ENCODE measurements at regions not wholly inside any gene's neighbourhood (a gene's known extent, or its start where the extent isn't known, plus 50 kb on each side); places are given as distances from the start of the nearest gene placed in this dataset.
"Not testable (repeated sequence)": the region's sequence is repeated elsewhere in the genome, so short reads cannot be mapped to it uniquely, and the experiment has no call there.

DNA sequence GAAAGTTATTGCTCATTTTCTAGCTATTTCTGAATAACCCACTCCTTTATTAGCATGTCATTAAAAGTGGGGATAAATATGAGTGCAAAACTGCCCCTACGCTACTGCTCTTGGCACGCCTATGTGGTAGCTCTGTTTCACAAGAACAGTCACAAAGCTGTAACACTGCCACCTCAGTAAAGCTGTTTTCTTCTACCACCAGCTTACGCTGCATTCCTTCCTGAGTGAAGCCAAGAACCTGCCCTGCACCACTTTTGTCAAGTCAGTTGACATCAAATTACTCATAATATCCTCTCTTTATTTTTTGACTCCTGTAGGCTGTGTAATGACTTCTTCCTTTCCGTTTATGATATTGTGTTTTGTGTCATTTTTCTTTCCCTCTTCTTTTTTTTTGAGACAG lies 1539.7 kb downstream of the RPIA start:
- not testable (repeated sequence) for H3K36me3 ChIP-seq (ENCODE audit: control insufficient read depth, insufficient read depth, low read length); H3K27me3 ChIP-seq (ENCODE audit: control insufficient read depth, insufficient read depth, low read length); H3K9me3 ChIP-seq (ENCODE audit: control insufficient read depth, insufficient read depth, low read length); H3K9ac ChIP-seq (ENCODE audit: low read depth, low read length); H3K4me1 ChIP-seq (ENCODE audit: control insufficient read depth, insufficient read depth, low read length); H3K27ac ChIP-seq (ENCODE audit: low read depth, low read length); H3K4me3 ChIP-seq (ENCODE audit: low read depth, low read length)

- H3K27me3 ChIP-seq (ENCODE audit: control insufficient read depth, insufficient read depth, low read length); H3K9ac ChIP-seq (ENCODE audit: low read depth, low read length); H3K36me3 ChIP-seq (ENCODE audit: control insufficient read depth, insufficient read depth, low read length); H3K4me3 ChIP-seq (ENCODE audit: low read depth, low read length); H3K9me3 ChIP-seq (ENCODE audit: control insufficient read depth, insufficient read depth, low read length); H3K27ac ChIP-seq (ENCODE audit: low read depth, low read length); H3K4me1 ChIP-seq (ENCODE audit: control insufficient read depth, insufficient read depth, low read length): not testable (repeated sequence)
These were observed 1544.0 kb downstream of the RPIA start for GRCh38 chr2:90235452-90235851.

DNA sequence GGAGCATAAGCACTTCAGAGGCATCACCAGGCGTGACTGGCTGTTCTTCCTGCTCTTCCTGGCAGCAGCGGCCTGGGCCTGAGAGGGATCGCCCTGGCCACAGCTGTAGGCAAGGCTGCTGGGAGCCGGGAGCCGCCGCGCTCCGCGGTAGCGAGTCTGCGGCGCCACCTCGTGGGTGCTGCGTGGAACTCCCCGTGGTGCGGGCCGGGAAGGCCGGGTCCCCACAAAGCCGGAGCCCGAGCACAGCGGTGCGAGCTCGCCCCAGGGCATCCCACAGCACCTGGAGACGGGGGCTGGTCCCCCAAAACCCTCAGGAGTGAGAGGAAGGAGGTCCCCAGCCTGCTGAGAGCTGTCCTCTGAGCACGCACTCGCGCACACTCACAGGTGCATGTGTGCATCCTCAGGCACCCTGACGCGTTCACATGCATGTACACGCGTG lies 1546.5 kb downstream of the RPIA start:
- H3K4me3 ChIP-seq (ENCODE audit: low read depth, low read length); H3K36me3 ChIP-seq (ENCODE audit: control insufficient read depth, insufficient read depth, low read length); H3K27me3 ChIP-seq (ENCODE audit: control insufficient read depth, insufficient read depth, low read length); H3K9ac ChIP-seq (ENCODE audit: low read depth, low read length); H3K27ac ChIP-seq (ENCODE audit: low read depth, low read length); H3K4me1 ChIP-seq (ENCODE audit: control insufficient read depth, insufficient read depth, low read length); H3K9me3 ChIP-seq (ENCODE audit: control insufficient read depth, insufficient read depth, low read length): not testable (repeated sequence)

- not testable (repeated sequence) for H3K9ac ChIP-seq (ENCODE audit: low read depth, low read length); H3K27ac ChIP-seq (ENCODE audit: low read depth, low read length); H3K4me3 ChIP-seq (ENCODE audit: low read depth, low read length); H3K9me3 ChIP-seq (ENCODE audit: control insufficient read depth, insufficient read depth, low read length); H3K36me3 ChIP-seq (ENCODE audit: control insufficient read depth, insufficient read depth, low read length); H3K27me3 ChIP-seq (ENCODE audit: control insufficient read depth, insufficient read depth, low read length); H3K4me1 ChIP-seq (ENCODE audit: control insufficient read depth, insufficient read depth, low read length)
These were observed 1547.2 kb downstream of the RPIA start for GRCh38 chr2:90238505-90239230.

GRCh38 chr2:90239769-90240168 lies 1548.3 kb downstream of the RPIA start:
- not testable (repeated sequence) for H3K9ac ChIP-seq (ENCODE audit: low read depth, low read length); H3K27me3 ChIP-seq (ENCODE audit: control insufficient read depth, insufficient read depth, low read length); H3K27ac ChIP-seq (ENCODE audit: low read depth, low read length); H3K9me3 ChIP-seq (ENCODE audit: control insufficient read depth, insufficient read depth, low read length); H3K4me3 ChIP-seq (ENCODE audit: low read depth, low read length); H3K36me3 ChIP-seq (ENCODE audit: control insufficient read depth, insufficient read depth, low read length); H3K4me1 ChIP-seq (ENCODE audit: control insufficient read depth, insufficient read depth, low read length)

- peak overlapping the region; percentile 37; the same call in 1 of the 2 replicates for H3K4me3 ChIP-seq (ENCODE audit: low read depth, low read length)
These were observed 1553.7 kb downstream of the RPIA start for GRCh38 chr2:90244902-90245765.

DNA sequence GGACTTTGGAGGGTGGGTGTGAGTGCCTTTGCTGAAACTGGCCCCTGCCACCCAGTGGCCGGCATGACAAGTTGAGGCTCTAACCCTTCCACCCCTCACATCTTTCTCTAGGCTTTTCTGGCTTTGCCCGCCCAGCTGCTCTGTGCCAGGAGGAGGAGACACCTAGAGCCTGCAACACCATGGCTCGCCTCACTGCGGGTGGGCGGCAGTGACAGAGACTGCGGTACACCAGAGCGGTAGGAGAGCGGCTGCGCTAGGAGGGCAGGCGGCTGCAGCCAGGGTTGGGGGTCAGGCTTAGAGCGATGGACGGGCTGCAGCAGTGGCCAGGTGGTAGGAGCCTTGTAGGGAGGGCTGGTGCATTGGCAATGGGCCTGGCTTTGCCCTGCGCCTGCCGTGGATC lies 1556.9 kb downstream of the RPIA start:
- not testable (repeated sequence) for H3K4me1 ChIP-seq (ENCODE audit: control insufficient read depth, insufficient read depth, low read length); H3K4me3 ChIP-seq (ENCODE audit: low read depth, low read length); H3K36me3 ChIP-seq (ENCODE audit: control insufficient read depth, insufficient read depth, low read length); H3K9ac ChIP-seq (ENCODE audit: low read depth, low read length); H3K9me3 ChIP-seq (ENCODE audit: control insufficient read depth, insufficient read depth, low read length); H3K27ac ChIP-seq (ENCODE audit: low read depth, low read length); H3K27me3 ChIP-seq (ENCODE audit: control insufficient read depth, insufficient read depth, low read length)

More at GRCh38 chr2:90244902-90245765, 1553.7 kb downstream of the RPIA start:
- H3K9me3 ChIP-seq (ENCODE audit: control insufficient read depth, insufficient read depth, low read length); H3K27ac ChIP-seq (ENCODE audit: low read depth, low read length); H3K36me3 ChIP-seq (ENCODE audit: control insufficient read depth, insufficient read depth, low read length); H3K9ac ChIP-seq (ENCODE audit: low read depth, low read length); H3K4me1 ChIP-seq (ENCODE audit: control insufficient read depth, insufficient read depth, low read length); H3K27me3 ChIP-seq (ENCODE audit: control insufficient read depth, insufficient read depth, low read length): not testable (repeated sequence)

DNA sequence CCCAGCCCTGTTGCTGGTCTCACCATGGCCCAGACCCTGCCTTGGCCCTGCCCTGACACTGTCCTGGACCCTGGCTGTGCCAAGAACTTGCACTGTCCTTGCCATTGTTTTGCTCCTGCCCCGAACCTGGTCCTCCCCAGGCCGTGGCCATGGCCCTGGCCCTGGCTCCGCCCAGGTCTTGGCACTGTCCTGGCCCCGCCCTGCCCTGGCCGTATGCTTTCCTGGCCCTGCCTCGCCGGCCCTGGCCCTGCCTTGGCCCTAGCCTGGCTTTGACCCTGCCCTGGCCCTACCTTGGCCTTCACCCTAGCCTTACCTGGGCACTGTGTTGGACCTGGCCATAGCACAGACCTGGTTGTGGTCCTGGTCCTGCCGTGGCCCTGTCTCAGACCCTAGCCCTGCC lies 1558.9 kb downstream of the RPIA start:
- not testable (repeated sequence) for H3K9me3 ChIP-seq (ENCODE audit: control insufficient read depth, insufficient read depth, low read length); H3K27ac ChIP-seq (ENCODE audit: low read depth, low read length); H3K9ac ChIP-seq (ENCODE audit: low read depth, low read length); H3K27me3 ChIP-seq (ENCODE audit: control insufficient read depth, insufficient read depth, low read length); H3K36me3 ChIP-seq (ENCODE audit: control insufficient read depth, insufficient read depth, low read length); H3K4me1 ChIP-seq (ENCODE audit: control insufficient read depth, insufficient read depth, low read length); H3K4me3 ChIP-seq (ENCODE audit: low read depth, low read length)

GRCh38 chr2:90251576-90251975 lies 1560.1 kb downstream of the RPIA start:
- H3K27ac ChIP-seq (ENCODE audit: low read depth, low read length); H3K36me3 ChIP-seq (ENCODE audit: control insufficient read depth, insufficient read depth, low read length); H3K27me3 ChIP-seq (ENCODE audit: control insufficient read depth, insufficient read depth, low read length); H3K4me3 ChIP-seq (ENCODE audit: low read depth, low read length); H3K9ac ChIP-seq (ENCODE audit: low read depth, low read length); H3K4me1 ChIP-seq (ENCODE audit: control insufficient read depth, insufficient read depth, low read length); H3K9me3 ChIP-seq (ENCODE audit: control insufficient read depth, insufficient read depth, low read length): not testable (repeated sequence)

- not testable (repeated sequence) for H3K4me1 ChIP-seq (ENCODE audit: control insufficient read depth, insufficient read depth, low read length); H3K27me3 ChIP-seq (ENCODE audit: control insufficient read depth, insufficient read depth, low read length); H3K9me3 ChIP-seq (ENCODE audit: control insufficient read depth, insufficient read depth, low read length); H3K27ac ChIP-seq (ENCODE audit: low read depth, low read length); H3K36me3 ChIP-seq (ENCODE audit: control insufficient read depth, insufficient read depth, low read length); H3K4me3 ChIP-seq (ENCODE audit: low read depth, low read length); H3K9ac ChIP-seq (ENCODE audit: low read depth, low read length)
These were observed 1561.8 kb downstream of the RPIA start for GRCh38 chr2:90253306-90253705.

GRCh38 chr2:90266888-90267287 lies 1575.4 kb downstream of the RPIA start:
- not testable (repeated sequence) for H3K36me3 ChIP-seq (ENCODE audit: control insufficient read depth, insufficient read depth, low read length); H3K4me3 ChIP-seq (ENCODE audit: low read depth, low read length); H3K9me3 ChIP-seq (ENCODE audit: control insufficient read depth, insufficient read depth, low read length); H3K4me1 ChIP-seq (ENCODE audit: control insufficient read depth, insufficient read depth, low read length); H3K27ac ChIP-seq (ENCODE audit: low read depth, low read length); H3K27me3 ChIP-seq (ENCODE audit: control insufficient read depth, insufficient read depth, low read length); H3K9ac ChIP-seq (ENCODE audit: low read depth, low read length)

Data from HUES48 (cell line).